ENCODE measurements at regions not wholly inside any gene's neighbourhood (a gene's known extent, or its start where the extent isn't known, plus 50 kb on each side); places are given as distances from the start of the nearest gene placed in this dataset.

DNA sequence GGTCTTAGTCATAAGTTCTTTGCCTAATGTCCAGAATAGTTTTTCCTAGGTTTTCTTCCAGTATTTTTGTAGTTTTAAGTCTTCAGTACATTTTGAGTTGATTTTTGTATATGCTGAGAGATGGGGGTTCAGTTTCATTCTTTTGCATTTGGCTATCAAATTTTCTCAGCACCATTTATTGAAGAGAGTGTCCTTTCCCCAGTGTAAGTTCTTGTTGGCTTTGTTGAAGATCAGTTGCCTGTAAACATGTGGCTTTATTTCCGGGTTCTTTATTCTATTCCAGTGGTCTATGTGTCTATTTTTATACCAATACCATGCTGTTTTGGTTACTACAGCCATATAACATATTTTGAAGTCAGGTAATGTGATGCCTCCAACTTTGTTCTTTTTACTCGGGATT, 87.5 kb upstream of the MYCN start:
- no peak for TF ChIP-seq SPI1 (IDR thresholded peaks at IDR 0.05; ENCODE audit: low read depth, low read length)
- no peak for TF ChIP-seq TAF1 (IDR thresholded peaks at IDR 0.05; ENCODE audit: low read depth, low read length)
- no peak for TF ChIP-seq POLR2A (IDR thresholded peaks at IDR 0.05; ENCODE audit: low read depth, low read length)
